ENCODE measurements at regions not wholly inside any gene's neighbourhood (a gene's known extent, or its start where the extent isn't known, plus 50 kb on each side); places are given as distances from the start of the nearest gene placed in this dataset.

GRCh38 chr7:15123901-15124300 lies 221.3 kb upstream of the DGKB start:
- no peak for TF ChIP-seq CTCF (IDR thresholded peaks at IDR 0.05; ENCODE audit: low read depth, low read length, missing control alignments)
- DNase-seq (ENCODE audit: extremely low read depth, low read depth) = no peak
- H3K4me3 ChIP-seq (replicated peaks; ENCODE audit: low read depth, low read length) = no peak overlapping the region

- DNase-seq (ENCODE audit: extremely low read depth, low read depth) = no peak
- H3K4me3 ChIP-seq (replicated peaks; ENCODE audit: low read depth, low read length) = no peak overlapping the region
- TF ChIP-seq CTCF (IDR thresholded peaks at IDR 0.05; ENCODE audit: low read depth, low read length, missing control alignments) = no peak
Observed at GRCh38 chr7:15113752-15114151, 211.2 kb upstream of the DGKB start.

GRCh38 chr7:15105711-15106110 lies 203.2 kb upstream of the DGKB start:
- no peak for DNase-seq (ENCODE audit: extremely low read depth, low read depth)
- no peak for TF ChIP-seq CTCF (IDR thresholded peaks at IDR 0.05; ENCODE audit: low read depth, low read length, missing control alignments)

GRCh38 chr7:15104411-15105092 lies 202.0 kb upstream of the DGKB start:
- H3K4me3 ChIP-seq (replicated peaks; ENCODE audit: low read depth, low read length) = no peak overlapping the region
- DNase-seq (ENCODE audit: extremely low read depth, low read depth) = no peak
- TF ChIP-seq CTCF (IDR thresholded peaks at IDR 0.05; ENCODE audit: low read depth, low read length, missing control alignments) = no peak

More at GRCh38 chr7:15105711-15106110, 203.2 kb upstream of the DGKB start:
- H3K4me3 ChIP-seq (replicated peaks; ENCODE audit: low read depth, low read length) = no peak overlapping the region

- no peak for DNase-seq (ENCODE audit: extremely low read depth, low read depth)
- no peak for TF ChIP-seq CTCF (IDR thresholded peaks at IDR 0.05; ENCODE audit: low read depth, low read length, missing control alignments)
- H3K4me3 ChIP-seq (replicated peaks; ENCODE audit: low read depth, low read length) = no peak overlapping the region
Observed at GRCh38 chr7:15099074-15099473, 196.5 kb upstream of the DGKB start.

- DNase-seq (ENCODE audit: extremely low read depth, low read depth) = no peak
- no peak for TF ChIP-seq CTCF (IDR thresholded peaks at IDR 0.05; ENCODE audit: low read depth, low read length, missing control alignments)
- H3K4me3 ChIP-seq (replicated peaks; ENCODE audit: low read depth, low read length) = no peak overlapping the region
Observed at GRCh38 chr7:15096853-15097252, 194.3 kb upstream of the DGKB start.

GRCh38 chr7:15094989-15095388 lies 192.4 kb upstream of the DGKB start:
- no peak overlapping the region for H3K4me3 ChIP-seq (replicated peaks; ENCODE audit: low read depth, low read length)
- no peak for TF ChIP-seq CTCF (IDR thresholded peaks at IDR 0.05; ENCODE audit: low read depth, low read length, missing control alignments)
- no peak for DNase-seq (ENCODE audit: extremely low read depth, low read depth)
